GM18867 (cell line): ENCODE measurements at regions not wholly inside any gene's neighbourhood (a gene's known extent, or its start where the extent isn't known, plus 50 kb on each side); places are given as distances from the start of the nearest gene placed in this dataset.

Source experiments
- ATAC-seq: cut with Tn5 transposase; IDR thresholded peaks from one replicate; pipeline ENCODE4 v1.9.1; 2021; ENCODE audit warnings: mild to moderate bottlenecking, moderate library complexity; ENCODE audit not compliant: unreplicated experiment

DNA sequence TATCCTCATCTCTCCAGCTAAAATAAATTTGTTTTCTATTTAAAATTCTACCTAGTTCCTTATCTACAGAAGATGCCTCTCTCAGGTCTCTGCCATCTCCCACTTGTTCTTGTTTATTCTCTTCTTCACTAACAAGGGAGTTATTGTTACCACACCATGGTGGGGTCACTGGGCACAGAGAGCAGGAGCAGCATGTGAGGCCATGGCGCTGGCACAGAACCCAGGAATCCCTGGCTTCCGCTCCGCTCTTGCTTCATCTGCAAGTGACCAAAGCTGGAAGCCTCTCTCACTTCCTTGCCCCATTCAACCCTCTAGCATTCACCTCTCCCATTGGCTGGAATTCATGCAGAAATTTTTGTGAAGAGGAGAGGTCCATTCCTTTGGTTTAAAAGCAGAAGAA, 190.7 kb upstream of the NCAM1 start:
- no peak for ATAC-seq

GRCh38 chr11:112771851-112772250, 189.4 kb upstream of the NCAM1 start:
- no peak for ATAC-seq

DNA sequence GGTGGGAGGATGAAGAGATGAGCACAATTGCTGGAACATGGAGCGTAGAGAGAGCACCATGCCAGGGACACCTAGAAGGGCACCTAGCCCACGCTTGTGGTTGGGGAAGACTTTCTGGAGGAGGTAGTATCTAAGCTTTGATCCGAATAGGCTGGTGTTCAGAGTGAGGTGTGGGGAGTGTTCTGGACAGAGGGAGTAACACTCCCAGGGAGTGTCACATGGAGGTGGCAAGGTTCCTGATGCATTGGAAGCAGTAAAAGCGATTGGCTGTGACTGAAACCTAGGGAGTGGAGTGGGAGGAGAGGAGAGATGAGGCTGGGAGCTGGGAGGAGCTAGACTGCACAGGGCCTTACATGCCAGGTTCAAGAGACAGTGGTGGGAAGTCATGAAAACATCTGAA, 188.0 kb upstream of the NCAM1 start:
- ATAC-seq, result no peak

DNA sequence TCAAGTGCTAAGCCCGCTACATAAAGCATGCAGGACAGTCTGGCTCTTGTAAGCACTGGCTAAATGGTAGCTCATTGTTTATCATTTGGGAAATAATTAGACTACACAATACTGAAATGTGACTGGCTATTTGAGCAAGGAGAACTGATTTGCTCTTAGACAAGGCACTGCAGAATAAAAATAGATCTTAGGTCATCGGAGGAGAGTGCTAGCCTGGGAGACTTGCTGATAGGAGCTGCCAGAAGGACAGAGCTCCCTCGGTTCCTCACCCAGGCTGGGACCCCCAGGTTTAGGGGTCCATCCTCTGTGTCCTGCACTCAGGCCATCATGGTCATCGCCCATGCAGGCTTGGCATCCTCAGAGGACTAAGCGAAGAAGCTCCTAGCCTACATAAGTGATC, 184.4 kb upstream of the NCAM1 start:
- no peak for ATAC-seq

GRCh38 chr11:112777283-112777751, 183.9 kb upstream of the NCAM1 start:
- ATAC-seq, result no peak

DNA sequence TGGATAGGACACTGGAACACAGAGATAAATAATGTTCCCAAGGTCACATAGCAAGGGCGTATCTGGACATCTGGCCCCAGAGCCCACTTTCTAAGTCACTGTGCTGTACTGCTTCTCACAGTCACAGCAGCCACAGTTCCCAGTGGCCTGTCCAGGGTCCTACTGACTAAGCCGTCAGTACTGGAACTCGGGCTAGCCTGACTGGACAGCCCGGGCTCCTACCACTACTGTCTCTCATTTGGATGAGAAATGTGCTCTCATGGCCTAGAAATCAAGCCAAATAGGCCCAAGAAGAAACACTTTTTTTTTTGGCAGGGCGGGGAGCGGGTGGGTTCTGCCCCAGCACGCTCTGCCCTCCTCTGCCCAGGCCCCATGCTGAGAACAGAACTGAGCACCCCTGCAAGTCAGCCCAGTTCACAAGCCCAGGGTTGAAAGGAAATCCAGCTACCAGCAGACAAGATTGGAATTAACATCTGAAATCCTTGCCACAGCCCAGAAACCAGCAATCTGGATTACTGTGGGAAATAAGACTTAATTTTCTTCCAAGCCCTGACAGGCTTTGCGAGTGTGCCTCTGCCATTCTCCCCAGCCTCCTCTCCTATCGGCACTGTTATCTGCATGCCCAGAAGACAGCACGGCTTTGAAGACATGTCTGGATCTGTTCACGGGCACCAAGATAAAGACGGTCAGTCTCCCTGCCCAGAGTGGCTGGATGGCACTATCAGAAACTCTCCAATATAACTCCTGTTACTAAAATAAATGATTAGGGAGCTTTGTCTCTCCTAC, 182.9 kb upstream of the NCAM1 start:
- ATAC-seq, result no peak

DNA sequence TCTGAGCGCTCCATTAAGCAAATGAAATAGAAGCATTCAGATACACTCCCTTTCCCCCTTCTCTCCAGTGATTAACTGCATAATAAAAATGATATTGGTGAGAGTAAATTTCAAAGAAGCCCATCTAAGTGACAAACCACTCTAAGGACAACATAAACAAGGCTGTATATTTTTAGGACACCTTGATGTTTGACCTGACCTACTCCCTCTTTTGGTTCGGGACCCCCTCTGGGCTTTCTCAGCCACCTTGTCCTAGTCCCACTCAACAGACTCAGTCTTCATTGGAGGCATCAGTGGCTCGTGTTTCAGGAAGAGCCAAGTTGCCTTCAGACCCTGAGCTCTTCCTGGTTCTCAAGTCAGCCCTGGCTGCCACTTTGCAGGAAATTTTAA, 182.3 kb upstream of the NCAM1 start:
- no peak for ATAC-seq

DNA sequence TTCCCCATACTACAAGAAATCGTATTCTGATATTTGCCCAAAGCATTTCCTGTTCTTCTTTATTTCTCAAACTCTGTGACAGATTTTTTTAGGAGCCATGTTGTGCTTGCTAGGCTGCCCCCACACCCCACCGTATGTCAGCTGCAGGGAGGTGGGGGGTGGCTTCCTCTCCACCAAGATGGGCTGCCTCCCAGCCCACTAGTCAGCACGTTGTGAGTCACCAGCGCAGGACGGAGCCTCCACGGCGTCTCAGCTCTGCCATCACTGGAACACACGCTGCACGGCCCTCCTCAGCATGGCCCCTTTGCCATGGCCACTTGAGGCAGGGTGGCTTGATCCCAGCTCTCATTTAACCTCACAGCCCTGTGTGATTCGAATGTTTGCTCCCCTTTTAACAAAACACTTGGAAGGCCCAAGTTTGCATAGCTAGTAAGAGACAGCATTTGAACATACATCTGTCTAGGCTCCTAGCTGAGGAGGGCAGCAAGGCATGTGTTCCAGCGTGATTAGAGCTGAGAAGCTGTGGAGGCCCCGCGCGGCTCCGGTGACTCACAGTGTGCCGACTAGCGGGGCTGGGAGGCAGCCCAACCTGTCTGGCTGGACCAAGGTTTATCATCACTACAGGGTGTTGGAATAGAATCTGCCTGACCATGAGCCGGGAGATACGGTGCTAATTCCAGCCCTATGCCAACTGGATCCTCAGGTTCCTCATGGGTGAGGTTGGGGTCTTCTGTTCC, 180.7 kb upstream of the NCAM1 start:
- no peak for ATAC-seq

DNA sequence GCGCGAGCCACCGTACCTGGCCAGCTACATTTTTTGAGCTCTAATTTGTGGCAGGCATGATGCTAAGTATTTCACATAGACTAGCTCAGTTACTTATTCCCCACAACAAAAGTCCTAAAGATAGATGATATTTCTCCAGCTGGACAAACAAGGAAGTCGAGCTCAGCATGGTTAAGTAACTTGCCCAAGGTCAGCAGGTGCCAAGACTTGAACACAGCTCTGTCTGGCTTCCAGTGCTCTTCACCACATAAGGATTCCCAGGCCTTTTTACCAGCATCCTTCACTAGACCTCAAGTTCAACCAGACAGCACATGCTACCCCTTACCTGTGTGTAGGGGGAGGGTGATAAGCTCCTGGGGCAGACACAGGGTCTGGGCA, 177.3 kb upstream of the NCAM1 start:
- ATAC-seq, result no peak

DNA sequence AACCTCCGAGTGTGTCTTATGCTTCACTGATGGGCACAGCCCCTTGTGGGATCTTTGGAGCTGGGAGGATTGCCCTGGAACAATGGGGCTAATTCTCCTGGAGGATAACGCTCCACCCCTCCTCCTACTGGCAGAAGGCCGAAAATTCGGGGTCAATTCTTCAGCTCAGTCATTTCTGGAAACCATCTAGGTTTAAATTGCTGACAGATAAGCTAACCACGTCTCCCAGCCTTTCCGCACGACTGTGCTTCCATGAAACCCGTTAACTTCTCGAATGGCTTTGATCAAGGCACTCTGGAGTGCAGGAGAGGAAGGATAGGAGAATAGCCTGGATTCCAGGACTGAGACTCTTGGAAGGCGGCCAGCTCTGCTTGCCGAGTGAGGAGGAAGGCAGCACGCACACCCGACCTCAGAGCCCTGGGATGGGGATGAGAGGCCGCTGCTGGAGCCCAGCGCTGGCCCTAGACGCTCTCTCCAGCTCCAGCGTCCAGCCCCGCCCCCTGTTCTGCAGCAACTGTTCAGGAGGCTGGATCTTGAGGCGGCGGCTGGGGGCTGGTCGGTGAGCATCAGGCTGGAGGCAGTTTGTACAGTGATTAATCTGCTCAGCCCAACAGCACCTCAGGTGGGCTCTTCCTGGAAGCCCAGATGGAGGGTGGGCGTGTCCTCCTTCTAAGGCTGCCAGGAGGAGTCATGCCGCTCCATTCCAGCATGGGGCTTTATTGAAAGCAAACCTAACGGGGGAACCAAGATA, 176.7 kb upstream of the NCAM1 start:
- ATAC-seq, result no peak

GRCh38 chr11:112785149-112785548, 176.1 kb upstream of the NCAM1 start:
- ATAC-seq, result no peak

DNA sequence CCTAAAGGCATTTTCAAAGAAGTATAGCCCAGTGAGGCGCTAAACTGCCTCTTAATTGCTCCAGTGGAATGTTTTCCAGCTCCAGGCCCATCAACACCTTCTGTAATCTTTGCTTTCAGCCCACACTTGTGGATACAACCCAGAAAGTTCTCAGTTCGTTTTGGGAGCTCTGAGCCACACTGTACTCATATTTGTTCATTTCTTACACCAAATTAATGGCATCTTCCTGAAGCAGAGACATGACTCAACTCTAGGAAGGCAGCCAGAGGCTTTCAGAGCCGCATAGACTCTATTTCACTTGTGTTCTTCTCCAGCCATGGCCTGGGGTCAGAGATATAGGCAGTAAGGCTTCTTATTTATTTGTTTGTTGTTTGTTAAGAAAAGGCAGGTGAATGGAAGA, 175.5 kb upstream of the NCAM1 start:
- ATAC-seq, result no peak

GRCh38 chr11:112786196-112786595, 175.0 kb upstream of the NCAM1 start:
- ATAC-seq, result no peak

DNA sequence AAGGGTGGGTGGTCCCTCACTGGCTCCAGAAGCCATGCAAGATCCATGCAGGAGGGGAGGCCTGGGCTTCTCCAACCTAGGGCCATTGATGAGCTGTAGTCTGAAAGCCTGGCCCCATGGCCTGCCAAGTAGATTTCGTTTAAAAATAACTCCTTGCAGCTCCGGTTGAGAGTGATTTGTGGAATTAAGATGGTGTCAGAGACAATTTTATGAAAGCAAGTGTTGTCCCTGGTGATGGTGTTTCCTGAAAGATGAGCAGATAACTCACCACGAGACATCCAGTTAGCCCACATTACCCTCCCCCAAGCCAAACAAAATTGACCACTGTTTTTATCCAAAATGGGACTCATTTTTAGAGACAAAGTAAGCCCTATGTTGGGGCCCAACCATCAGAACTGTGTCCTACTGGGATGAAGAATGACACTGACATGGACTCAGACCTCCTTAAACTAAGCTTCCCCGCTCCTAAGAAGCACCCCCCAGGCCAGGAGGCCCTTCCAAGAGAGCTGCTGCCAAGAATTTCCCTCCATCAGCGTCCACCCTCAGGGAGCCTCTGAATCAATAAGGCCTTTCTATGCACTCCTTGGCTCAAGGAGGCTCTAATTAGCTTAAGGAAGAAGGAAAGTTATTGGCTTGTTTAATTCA, 174.2 kb upstream of the NCAM1 start:
- no peak for ATAC-seq

DNA sequence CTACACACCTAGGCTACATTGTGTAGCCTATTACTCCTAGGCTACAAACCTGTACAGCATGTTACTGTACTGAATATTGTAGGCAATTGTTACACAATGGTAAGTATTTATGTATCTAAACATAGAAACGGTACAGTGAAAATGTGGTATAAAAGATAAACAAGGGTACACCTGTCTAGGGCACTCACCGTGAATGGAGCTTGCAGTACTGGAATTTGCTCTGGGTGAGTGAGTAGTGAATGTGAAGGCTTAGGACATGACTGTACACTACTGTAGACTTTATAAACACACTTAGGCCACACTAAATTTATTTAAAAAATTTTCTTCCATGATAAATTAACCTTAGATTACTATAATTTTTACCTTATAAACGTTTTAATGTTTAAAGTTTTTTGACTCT, 171.7 kb upstream of the NCAM1 start:
- ATAC-seq, result no peak

DNA sequence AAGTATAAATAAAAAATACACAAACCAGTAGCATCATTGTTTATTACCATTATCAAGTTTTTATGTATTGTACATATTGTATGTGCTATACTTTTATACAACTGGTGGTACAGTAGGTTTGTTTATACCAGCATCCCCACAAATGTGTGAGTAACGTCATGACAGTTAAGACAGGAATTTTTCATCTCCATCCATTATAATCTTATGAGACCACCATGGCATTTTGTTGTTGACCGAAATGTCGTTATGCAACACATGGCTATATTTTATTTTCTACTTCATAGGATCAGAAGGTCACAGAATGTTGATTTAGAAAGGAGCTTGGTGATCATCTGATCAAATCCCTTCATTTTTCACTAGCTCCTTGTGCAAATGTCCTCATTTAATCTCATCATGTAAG, 170.9 kb upstream of the NCAM1 start:
- ATAC-seq, result no peak

- no peak for ATAC-seq
Observed at GRCh38 chr11:112792070-112792469, 169.2 kb upstream of the NCAM1 start.

- no peak for ATAC-seq
Observed at GRCh38 chr11:112793416-112793815, 167.8 kb upstream of the NCAM1 start.

GRCh38 chr11:112794331-112794846, 166.8 kb upstream of the NCAM1 start:
- no peak for ATAC-seq

- ATAC-seq, result no peak
Observed at GRCh38 chr11:112795142-112795815, 165.9 kb upstream of the NCAM1 start.
